GM23338 (cell line): ENCODE measurements at regions not wholly inside any gene's neighbourhood (a gene's known extent, or its start where the extent isn't known, plus 50 kb on each side); places are given as distances from the start of the nearest gene placed in this dataset.

Source experiments
- ATAC-seq: fragments of 200-7000 bp; cut with Tn5 transposase; 3 replicates; pipeline ENCODE4 v1.9.1; 2020
- DNase-seq: peaks from one replicate; pipeline ENCODE4 v3.0.0-alpha.2; 2015; ENCODE audit warnings: low spot score
- H2AFZ ChIP-seq: fragments of 200-600 bp; sonication (generic); 2 replicates; pipeline ENCODE4 v1.8.0; 2016; ENCODE audit warnings: antibody characterized with exemption, mild to moderate bottlenecking, moderate library complexity
- H3F3A ChIP-seq: fragments of 200-600 bp; sonication (generic); replicated peaks from 2 replicates; pipeline ENCODE4 v1.8.0; 2017; ENCODE audit warnings: antibody characterized with exemption, mixed run types, low read depth
- H3K27ac ChIP-seq: fragments of 200-600 bp; sonication (generic); 2 replicates; pipeline ENCODE4 v1.6.1; 2016; ENCODE audit warnings: low read depth
- H3K27me3 ChIP-seq: fragments of 200-600 bp; sonication (generic); 2 replicates; pipeline ENCODE4 v1.8.0; 2016; ENCODE audit warnings: mild to moderate bottlenecking, mixed run types, moderate library complexity; ENCODE audit not compliant: insufficient read depth
- H3K36me3 ChIP-seq: fragments of 200-600 bp; sonication (generic); 2 replicates; pipeline ENCODE4 v1.8.0; 2016; ENCODE audit warnings: mild to moderate bottlenecking; ENCODE audit not compliant: insufficient read depth
- H3K4me1 ChIP-seq: fragments of 200-600 bp; sonication (generic); 2 replicates; pipeline ENCODE4 v1.8.0; 2016; ENCODE audit warnings: mild to moderate bottlenecking, moderate library complexity; ENCODE audit not compliant: insufficient read depth
- H3K4me2 ChIP-seq: fragments of 200-600 bp; sonication (generic); 2 replicates; pipeline ENCODE4 v1.7.1; 2017; ENCODE audit warnings: mixed run types
- H3K4me3 ChIP-seq: fragments of 200-600 bp; sonication (generic); 2 replicates; pipeline ENCODE4 v1.6.1; 2016; ENCODE audit warnings: mixed run types
- H3K79me2 ChIP-seq: fragments of 200-600 bp; sonication (generic); replicated peaks from 2 replicates; pipeline ENCODE4 v1.8.0; 2017; ENCODE audit warnings: mild to moderate bottlenecking; ENCODE audit not compliant: insufficient read depth
- H3K9me2 ChIP-seq: fragments of 200-600 bp; sonication (generic); 2 replicates; pipeline ENCODE4 v1.8.0; 2017; ENCODE audit not compliant: insufficient read depth
- H4K20me1 ChIP-seq: fragments of 200-600 bp; sonication (generic); replicated peaks from 2 replicates; pipeline ENCODE4 v1.8.0; 2017; ENCODE audit warnings: mild to moderate bottlenecking; ENCODE audit not compliant: insufficient read depth
- H3K27ac Mint-ChIP-seq: 2 replicates; pipeline ENCODE4 v1.8.0; 2020; ENCODE audit warnings: inconsistent platforms, mild to moderate bottlenecking, moderate library complexity, mixed read lengths
- H3K27me3 Mint-ChIP-seq: 3 replicates; pipeline ENCODE4 v1.8.0; 2022; ENCODE audit warnings: low read depth, mild to moderate bottlenecking, moderate library complexity, mixed read lengths, inconsistent platforms; ENCODE audit not compliant: insufficient read depth, poor library complexity
- H3K36me3 Mint-ChIP-seq: 3 replicates; pipeline ENCODE4 v1.8.0; 2021; ENCODE audit warnings: low read depth, mild to moderate bottlenecking, inconsistent platforms, moderate library complexity, mixed read lengths
- H3K4me1 Mint-ChIP-seq: 3 replicates; pipeline ENCODE4 v1.8.0; 2020; ENCODE audit warnings: mild to moderate bottlenecking, inconsistent platforms, mixed read lengths
- H3K4me3 Mint-ChIP-seq: 3 replicates; pipeline ENCODE4 v1.8.0; 2021; ENCODE audit warnings: moderate library complexity, mild to moderate bottlenecking, inconsistent platforms, mixed read lengths
- H3K9me3 Mint-ChIP-seq: 3 replicates; pipeline ENCODE4 v1.8.0; 2020; ENCODE audit warnings: moderate library complexity, mild to moderate bottlenecking, inconsistent platforms, mixed read lengths
- CREB1 ChIP-seq: fragments of 250-450 bp; sonication (Bioruptor Pico); IDR thresholded peaks from 2 replicates; pipeline ENCODE4 v1.5.0; 2020; ENCODE audit warnings: low read depth, mild to moderate bottlenecking, moderate library complexity
- EZH2 ChIP-seq: fragments of 200-600 bp; sonication (generic); IDR thresholded peaks from one replicate; pipeline ENCODE4 v1.8.0; 2017; ENCODE audit warnings: antibody characterized with exemption, mild to moderate bottlenecking, low read depth; ENCODE audit not compliant: unreplicated experiment
- EZH2phosphoT487 ChIP-seq: fragments of 200-600 bp; sonication (generic); IDR thresholded peaks from one replicate; pipeline ENCODE4 v1.8.1; 2018; ENCODE audit warnings: antibody characterized with exemption; ENCODE audit not compliant: unreplicated experiment
- JUNB ChIP-seq: IDR thresholded peaks from one replicate; pipeline ENCODE4 v1.6.1; 2016; ENCODE audit warnings: antibody characterized with exemption; ENCODE audit not compliant: unreplicated experiment
- NANOG ChIP-seq: IDR thresholded peaks from 2 replicates; pipeline ENCODE4 v1.6.1; 2016; ENCODE audit warnings: antibody characterized with exemption, borderline replicate concordance
- POLR2AphosphoS5 ChIP-seq: IDR thresholded peaks from 2 replicates; pipeline ENCODE4 v1.6.1; 2016; ENCODE audit warnings: antibody characterized with exemption, low read depth
- STAT1 ChIP-seq: IDR thresholded peaks from one replicate; pipeline ENCODE4 v1.6.1; 2016; ENCODE audit warnings: antibody characterized with exemption; ENCODE audit not compliant: unreplicated experiment
- ZNF114 ChIP-seq: fragments of 250-450 bp; sonication (Bioruptor Pico); IDR thresholded peaks from 2 replicates; pipeline ENCODE4 v1.5.0; 2020; ENCODE audit warnings: mild to moderate bottlenecking, moderate library complexity
- ZNF331 ChIP-seq: fragments of 250-450 bp; sonication (Bioruptor Pico); IDR thresholded peaks from 2 replicates; pipeline ENCODE4 v1.5.0; 2020; ENCODE audit warnings: low read depth, mild to moderate bottlenecking, moderate library complexity
- TF ChIP-seq, protein P1 (sequence below): IDR thresholded peaks from 2 replicates; pipeline ENCODE4 v1.6.1; 2016; ENCODE audit warnings: antibody characterized with exemption
- TF ChIP-seq, protein P2 (sequence below): IDR thresholded peaks from one replicate; pipeline ENCODE4 v1.6.1; 2018; ENCODE audit warnings: antibody characterized with exemption; ENCODE audit not compliant: unreplicated experiment
- TF ChIP-seq, protein P3 (sequence below): fragments of 250-450 bp; sonication (Bioruptor Pico); IDR thresholded peaks from 2 replicates; pipeline ENCODE4 v1.5.0; 2020; ENCODE audit warnings: mild to moderate bottlenecking, moderate library complexity
- TF ChIP-seq, protein P4 (sequence below), 2 experiments: fragments of 200-600 bp in 1 of 2; sonication (generic) in 1 of 2; conservative IDR thresholded peaks; 2 replicates each; pipeline versions ENCODE4 v1.5.1 to v1.6.1; 2016 to 2017; ENCODE audit warnings: antibody characterized with exemption in 2 of 2, low read depth in 2 of 2, mild to moderate bottlenecking in 2 of 2, moderate library complexity in 1 of 2

DNA sequence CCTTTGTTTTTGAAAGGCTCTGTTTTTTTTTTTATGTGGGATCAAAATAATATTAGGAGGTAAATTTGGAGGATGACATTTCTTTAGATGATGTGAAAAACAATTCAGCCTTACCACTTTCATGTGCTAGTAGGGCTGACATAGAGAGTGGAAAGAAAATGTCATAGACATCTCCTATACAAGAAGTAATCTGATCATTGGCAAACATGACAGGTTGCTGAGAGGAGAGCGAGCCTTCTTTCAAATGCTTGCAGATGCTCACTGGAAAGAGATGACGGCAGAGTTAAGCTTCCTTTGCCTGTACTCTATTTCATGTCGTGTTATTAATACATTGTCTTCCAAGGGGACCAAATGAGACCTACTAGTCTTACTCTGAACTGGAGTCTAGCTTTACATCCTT is 160.1 kb upstream of the DAP start:
- H3K27ac ChIP-seq = no peak overlapping the region
- H3K27me3 ChIP-seq = no peaks in the 10 kb centered on the region
- Mint-ChIP-seq H3K4me3 (no peak overlapping the region), H3K4me1 (peaks cover 2% of the 10 kb centered on the region), H3K27me3 (no peaks in the 10 kb centered on the region), H3K9me3 (peaks cover 9% of the 10 kb centered on the region; the same call in 2 of the 3 replicates), H3K27ac (no peak overlapping the region), H3K36me3 (no peaks in the 10 kb centered on the region)
- DNase-seq = no peak
- no peaks in the 10 kb centered on the region for H3K9me2 ChIP-seq
- H3K79me2 ChIP-seq = no peaks in the 10 kb centered on the region
- no peaks in the 10 kb centered on the region for H3K4me1 ChIP-seq
- TF ChIP-seq, protein P1, sequence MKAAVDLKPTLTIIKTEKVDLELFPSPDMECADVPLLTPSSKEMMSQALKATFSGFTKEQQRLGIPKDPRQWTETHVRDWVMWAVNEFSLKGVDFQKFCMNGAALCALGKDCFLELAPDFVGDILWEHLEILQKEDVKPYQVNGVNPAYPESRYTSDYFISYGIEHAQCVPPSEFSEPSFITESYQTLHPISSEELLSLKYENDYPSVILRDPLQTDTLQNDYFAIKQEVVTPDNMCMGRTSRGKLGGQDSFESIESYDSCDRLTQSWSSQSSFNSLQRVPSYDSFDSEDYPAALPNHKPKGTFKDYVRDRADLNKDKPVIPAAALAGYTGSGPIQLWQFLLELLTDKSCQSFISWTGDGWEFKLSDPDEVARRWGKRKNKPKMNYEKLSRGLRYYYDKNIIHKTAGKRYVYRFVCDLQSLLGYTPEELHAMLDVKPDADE = no peak
- TF ChIP-seq JUNB (no peak), EZH2phosphoT487 (no peak), CREB1 (no peak), POLR2AphosphoS5 (no peak), ZNF114 (CRISPR knock-in tag) (no peak), NANOG (no peak), EZH2 (no peak), STAT1 (no peak), ZNF331 (CRISPR knock-in tag) (no peak)
- TF ChIP-seq, protein P2, sequence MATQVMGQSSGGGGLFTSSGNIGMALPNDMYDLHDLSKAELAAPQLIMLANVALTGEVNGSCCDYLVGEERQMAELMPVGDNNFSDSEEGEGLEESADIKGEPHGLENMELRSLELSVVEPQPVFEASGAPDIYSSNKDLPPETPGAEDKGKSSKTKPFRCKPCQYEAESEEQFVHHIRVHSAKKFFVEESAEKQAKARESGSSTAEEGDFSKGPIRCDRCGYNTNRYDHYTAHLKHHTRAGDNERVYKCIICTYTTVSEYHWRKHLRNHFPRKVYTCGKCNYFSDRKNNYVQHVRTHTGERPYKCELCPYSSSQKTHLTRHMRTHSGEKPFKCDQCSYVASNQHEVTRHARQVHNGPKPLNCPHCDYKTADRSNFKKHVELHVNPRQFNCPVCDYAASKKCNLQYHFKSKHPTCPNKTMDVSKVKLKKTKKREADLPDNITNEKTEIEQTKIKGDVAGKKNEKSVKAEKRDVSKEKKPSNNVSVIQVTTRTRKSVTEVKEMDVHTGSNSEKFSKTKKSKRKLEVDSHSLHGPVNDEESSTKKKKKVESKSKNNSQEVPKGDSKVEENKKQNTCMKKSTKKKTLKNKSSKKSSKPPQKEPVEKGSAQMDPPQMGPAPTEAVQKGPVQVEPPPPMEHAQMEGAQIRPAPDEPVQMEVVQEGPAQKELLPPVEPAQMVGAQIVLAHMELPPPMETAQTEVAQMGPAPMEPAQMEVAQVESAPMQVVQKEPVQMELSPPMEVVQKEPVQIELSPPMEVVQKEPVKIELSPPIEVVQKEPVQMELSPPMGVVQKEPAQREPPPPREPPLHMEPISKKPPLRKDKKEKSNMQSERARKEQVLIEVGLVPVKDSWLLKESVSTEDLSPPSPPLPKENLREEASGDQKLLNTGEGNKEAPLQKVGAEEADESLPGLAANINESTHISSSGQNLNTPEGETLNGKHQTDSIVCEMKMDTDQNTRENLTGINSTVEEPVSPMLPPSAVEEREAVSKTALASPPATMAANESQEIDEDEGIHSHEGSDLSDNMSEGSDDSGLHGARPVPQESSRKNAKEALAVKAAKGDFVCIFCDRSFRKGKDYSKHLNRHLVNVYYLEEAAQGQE = no peak
- TF ChIP-seq, protein P3, sequence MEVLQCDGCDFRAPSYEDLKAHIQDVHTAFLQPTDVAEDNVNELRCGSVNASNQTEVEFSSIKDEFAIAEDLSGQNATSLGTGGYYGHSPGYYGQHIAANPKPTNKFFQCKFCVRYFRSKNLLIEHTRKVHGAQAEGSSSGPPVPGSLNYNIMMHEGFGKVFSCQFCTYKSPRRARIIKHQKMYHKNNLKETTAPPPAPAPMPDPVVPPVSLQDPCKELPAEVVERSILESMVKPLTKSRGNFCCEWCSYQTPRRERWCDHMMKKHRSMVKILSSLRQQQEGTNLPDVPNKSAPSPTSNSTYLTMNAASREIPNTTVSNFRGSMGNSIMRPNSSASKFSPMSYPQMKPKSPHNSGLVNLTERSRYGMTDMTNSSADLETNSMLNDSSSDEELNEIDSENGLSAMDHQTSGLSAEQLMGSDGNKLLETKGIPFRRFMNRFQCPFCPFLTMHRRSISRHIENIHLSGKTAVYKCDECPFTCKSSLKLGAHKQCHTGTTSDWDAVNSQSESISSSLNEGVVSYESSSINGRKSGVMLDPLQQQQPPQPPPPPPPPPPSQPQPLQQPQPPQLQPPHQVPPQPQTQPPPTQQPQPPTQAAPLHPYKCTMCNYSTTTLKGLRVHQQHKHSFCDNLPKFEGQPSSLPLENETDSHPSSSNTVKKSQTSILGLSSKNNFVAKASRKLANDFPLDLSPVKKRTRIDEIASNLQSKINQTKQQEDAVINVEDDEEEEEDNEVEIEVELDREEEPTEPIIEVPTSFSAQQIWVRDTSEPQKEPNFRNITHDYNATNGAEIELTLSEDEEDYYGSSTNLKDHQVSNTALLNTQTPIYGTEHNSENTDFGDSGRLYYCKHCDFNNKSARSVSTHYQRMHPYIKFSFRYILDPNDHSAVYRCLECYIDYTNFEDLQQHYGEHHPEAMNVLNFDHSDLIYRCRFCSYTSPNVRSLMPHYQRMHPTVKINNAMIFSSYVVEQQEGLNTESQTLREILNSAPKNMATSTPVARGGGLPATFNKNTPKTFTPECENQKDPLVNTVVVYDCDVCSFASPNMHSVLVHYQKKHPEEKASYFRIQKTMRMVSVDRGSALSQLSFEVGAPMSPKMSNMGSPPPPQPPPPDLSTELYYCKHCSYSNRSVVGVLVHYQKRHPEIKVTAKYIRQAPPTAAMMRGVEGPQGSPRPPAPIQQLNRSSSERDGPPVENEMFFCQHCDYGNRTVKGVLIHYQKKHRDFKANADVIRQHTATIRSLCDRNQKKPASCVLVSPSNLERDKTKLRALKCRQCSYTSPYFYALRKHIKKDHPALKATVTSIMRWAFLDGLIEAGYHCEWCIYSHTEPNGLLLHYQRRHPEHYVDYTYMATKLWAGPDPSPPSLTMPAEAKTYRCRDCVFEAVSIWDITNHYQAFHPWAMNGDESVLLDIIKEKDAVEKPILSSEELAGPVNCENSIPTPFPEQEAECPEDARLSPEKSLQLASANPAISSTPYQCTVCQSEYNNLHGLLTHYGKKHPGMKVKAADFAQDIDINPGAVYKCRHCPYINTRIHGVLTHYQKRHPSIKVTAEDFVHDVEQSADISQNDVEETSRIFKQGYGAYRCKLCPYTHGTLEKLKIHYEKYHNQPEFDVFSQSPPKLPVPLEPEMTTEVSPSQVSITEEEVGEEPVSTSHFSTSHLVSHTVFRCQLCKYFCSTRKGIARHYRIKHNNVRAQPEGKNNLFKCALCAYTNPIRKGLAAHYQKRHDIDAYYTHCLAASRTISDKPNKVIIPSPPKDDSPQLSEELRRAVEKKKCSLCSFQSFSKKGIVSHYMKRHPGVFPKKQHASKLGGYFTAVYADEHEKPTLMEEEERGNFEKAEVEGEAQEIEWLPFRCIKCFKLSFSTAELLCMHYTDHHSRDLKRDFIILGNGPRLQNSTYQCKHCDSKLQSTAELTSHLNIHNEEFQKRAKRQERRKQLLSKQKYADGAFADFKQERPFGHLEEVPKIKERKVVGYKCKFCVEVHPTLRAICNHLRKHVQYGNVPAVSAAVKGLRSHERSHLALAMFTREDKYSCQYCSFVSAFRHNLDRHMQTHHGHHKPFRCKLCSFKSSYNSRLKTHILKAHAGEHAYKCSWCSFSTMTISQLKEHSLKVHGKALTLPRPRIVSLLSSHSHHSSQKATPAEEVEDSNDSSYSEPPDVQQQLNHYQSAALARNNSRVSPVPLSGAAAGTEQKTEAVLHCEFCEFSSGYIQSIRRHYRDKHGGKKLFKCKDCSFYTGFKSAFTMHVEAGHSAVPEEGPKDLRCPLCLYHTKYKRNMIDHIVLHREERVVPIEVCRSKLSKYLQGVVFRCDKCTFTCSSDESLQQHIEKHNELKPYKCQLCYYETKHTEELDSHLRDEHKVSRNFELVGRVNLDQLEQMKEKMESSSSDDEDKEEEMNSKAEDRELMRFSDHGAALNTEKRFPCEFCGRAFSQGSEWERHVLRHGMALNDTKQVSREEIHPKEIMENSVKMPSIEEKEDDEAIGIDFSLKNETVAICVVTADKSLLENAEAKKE (CRISPR knock-in tag) = no peak
- TF ChIP-seq, protein P4, sequence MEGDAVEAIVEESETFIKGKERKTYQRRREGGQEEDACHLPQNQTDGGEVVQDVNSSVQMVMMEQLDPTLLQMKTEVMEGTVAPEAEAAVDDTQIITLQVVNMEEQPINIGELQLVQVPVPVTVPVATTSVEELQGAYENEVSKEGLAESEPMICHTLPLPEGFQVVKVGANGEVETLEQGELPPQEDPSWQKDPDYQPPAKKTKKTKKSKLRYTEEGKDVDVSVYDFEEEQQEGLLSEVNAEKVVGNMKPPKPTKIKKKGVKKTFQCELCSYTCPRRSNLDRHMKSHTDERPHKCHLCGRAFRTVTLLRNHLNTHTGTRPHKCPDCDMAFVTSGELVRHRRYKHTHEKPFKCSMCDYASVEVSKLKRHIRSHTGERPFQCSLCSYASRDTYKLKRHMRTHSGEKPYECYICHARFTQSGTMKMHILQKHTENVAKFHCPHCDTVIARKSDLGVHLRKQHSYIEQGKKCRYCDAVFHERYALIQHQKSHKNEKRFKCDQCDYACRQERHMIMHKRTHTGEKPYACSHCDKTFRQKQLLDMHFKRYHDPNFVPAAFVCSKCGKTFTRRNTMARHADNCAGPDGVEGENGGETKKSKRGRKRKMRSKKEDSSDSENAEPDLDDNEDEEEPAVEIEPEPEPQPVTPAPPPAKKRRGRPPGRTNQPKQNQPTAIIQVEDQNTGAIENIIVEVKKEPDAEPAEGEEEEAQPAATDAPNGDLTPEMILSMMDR (conservative IDR thresholded peaks at IDR 0.05; ENCODE audit: low read depth in 2 of 2) = no peak
- no peak for ATAC-seq
- H3F3A ChIP-seq = no peaks in the 10 kb centered on the region
- no peak overlapping the region for H3K4me3 ChIP-seq
- H3K36me3 ChIP-seq = no peaks in the 10 kb centered on the region; the same call in 1 of the 2 replicates
- H4K20me1 ChIP-seq = no peaks in the 10 kb centered on the region
- H3K4me2 ChIP-seq = no peak overlapping the region
- H2AFZ ChIP-seq = no peak overlapping the region
